HG03045 (cell line): ENCODE measurements at regions not wholly inside any gene's neighbourhood (a gene's known extent, or its start where the extent isn't known, plus 50 kb on each side); places are given as distances from the start of the nearest gene placed in this dataset.
A peak's percentile ranks its signal among the peaks of the same experiment; 100 is the strongest.
"Not testable (repeated sequence)": the region's sequence is repeated elsewhere in the genome, so short reads cannot be mapped to it uniquely, and the experiment has no call there.

Experiments used
- ATAC-seq: cut with Tn5 transposase; IDR thresholded peaks from one replicate; pipeline ENCODE4 v1.9.1; 2021; ENCODE audit warnings: mild to moderate bottlenecking, moderate library complexity; ENCODE audit not compliant: unreplicated experiment

GRCh38 chr18:67455890-67456501 lies 60.5 kb downstream of the DSEL start:
- no peak for ATAC-seq

GRCh38 chr18:67453901-67454300 lies 62.6 kb downstream of the DSEL start:
- ATAC-seq, result no peak

GRCh38 chr18:67451960-67452359 lies 64.6 kb downstream of the DSEL start:
- ATAC-seq, result no peak

GRCh38 chr18:67451101-67451500 lies 65.4 kb downstream of the DSEL start:
- not testable (repeated sequence) for ATAC-seq

- ATAC-seq, result no peak
Measured at GRCh38 chr18:67433971-67434370, 82.5 kb downstream of the DSEL start.

GRCh38 chr18:67432806-67433205 lies 83.7 kb downstream of the DSEL start:
- no peak for ATAC-seq

- ATAC-seq, result no peak
Measured at GRCh38 chr18:67428805-67429204, 87.7 kb downstream of the DSEL start.

GRCh38 chr18:67428158-67428557 lies 88.4 kb downstream of the DSEL start:
- no peak for ATAC-seq

- ATAC-seq, result no peak
Measured at GRCh38 chr18:67426486-67426885, 90.0 kb downstream of the DSEL start.

GRCh38 chr18:67425672-67426071 lies 90.8 kb downstream of the DSEL start:
- no peak for ATAC-seq

GRCh38 chr18:67421651-67422050 lies 94.9 kb downstream of the DSEL start:
- ATAC-seq, result no peak

GRCh38 chr18:67417864-67418523 lies 98.5 kb downstream of the DSEL start:
- ATAC-seq, result peak; percentile 90

GRCh38 chr18:67411116-67411515 lies 105.4 kb downstream of the DSEL start:
- no peak for ATAC-seq

GRCh38 chr18:67410075-67411070 lies 106.1 kb downstream of the DSEL start:
- no peak for ATAC-seq

GRCh38 chr18:67408240-67408639 lies 108.3 kb downstream of the DSEL start:
- ATAC-seq, result no peak

GRCh38 chr18:67406714-67407113 lies 109.8 kb downstream of the DSEL start:
- no peak for ATAC-seq

- no peak for ATAC-seq
Measured at GRCh38 chr18:67402543-67402942, 114.0 kb downstream of the DSEL start.

GRCh38 chr18:67400502-67401117 lies 115.9 kb downstream of the DSEL start:
- no peak for ATAC-seq

GRCh38 chr18:67386032-67386431 lies 130.5 kb downstream of the DSEL start:
- ATAC-seq, result no peak

- no peak for ATAC-seq
Measured at GRCh38 chr18:67385455-67385854, 131.1 kb downstream of the DSEL start.

- ATAC-seq, result not testable (repeated sequence)
Measured at GRCh38 chr18:67384057-67384456, 132.5 kb downstream of the DSEL start.
